SU-DHL-6 (cell line): ENCODE measurements at regions not wholly inside any gene's neighbourhood (a gene's known extent, or its start where the extent isn't known, plus 50 kb on each side); places are given as distances from the start of the nearest gene placed in this dataset.

Experiments
- EZH2phosphoT487 ChIP-seq: fragments of 200-600 bp; sonication (generic), shearing (Covaris generic); conservative IDR thresholded peaks from 2 replicates; pipeline ENCODE4 v1.6.1; 2018; ENCODE audit warnings: mild to moderate bottlenecking, antibody characterized with exemption, low read length, moderate library complexity, mixed read lengths
- TF ChIP-seq, protein P1 (sequence below): fragments of 200-600 bp; sonication (generic); IDR thresholded peaks from one replicate; pipeline ENCODE4 v1.5.1; 2017; ENCODE audit warnings: antibody characterized with exemption, mild to moderate bottlenecking, low read length, moderate library complexity; ENCODE audit not compliant: insufficient read depth, poor library complexity, severe bottlenecking

DNA sequence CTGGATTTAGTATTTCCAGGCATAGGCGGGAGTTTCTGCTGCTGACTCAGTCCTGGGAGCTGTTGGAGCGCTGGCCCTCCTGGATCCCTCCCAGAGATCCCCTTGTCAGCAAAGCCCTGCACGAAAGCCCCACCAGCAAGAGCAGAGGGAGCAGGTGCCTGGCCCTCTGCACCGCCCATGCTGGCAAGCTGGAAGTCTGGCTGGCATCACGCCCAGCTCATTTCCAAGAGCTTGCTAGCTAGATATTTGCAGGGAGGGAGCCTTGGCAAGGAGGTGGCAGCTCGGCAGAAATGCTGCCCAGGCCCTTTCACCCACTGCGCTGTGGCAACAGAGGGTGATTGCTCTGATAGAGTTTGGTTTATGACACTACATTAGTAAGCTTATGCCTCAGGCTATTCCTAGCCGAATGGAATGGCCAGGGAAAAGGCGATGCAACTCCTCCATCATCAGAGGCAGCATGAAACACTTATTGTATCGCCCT lies 193.9 kb downstream of the EMP1 start:
- TF ChIP-seq, protein P1, sequence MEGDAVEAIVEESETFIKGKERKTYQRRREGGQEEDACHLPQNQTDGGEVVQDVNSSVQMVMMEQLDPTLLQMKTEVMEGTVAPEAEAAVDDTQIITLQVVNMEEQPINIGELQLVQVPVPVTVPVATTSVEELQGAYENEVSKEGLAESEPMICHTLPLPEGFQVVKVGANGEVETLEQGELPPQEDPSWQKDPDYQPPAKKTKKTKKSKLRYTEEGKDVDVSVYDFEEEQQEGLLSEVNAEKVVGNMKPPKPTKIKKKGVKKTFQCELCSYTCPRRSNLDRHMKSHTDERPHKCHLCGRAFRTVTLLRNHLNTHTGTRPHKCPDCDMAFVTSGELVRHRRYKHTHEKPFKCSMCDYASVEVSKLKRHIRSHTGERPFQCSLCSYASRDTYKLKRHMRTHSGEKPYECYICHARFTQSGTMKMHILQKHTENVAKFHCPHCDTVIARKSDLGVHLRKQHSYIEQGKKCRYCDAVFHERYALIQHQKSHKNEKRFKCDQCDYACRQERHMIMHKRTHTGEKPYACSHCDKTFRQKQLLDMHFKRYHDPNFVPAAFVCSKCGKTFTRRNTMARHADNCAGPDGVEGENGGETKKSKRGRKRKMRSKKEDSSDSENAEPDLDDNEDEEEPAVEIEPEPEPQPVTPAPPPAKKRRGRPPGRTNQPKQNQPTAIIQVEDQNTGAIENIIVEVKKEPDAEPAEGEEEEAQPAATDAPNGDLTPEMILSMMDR, result no peak
- no peak for TF ChIP-seq EZH2phosphoT487
